GM19455 (cell line): ENCODE measurements at regions not wholly inside any gene's neighbourhood (a gene's known extent, or its start where the extent isn't known, plus 50 kb on each side); places are given as distances from the start of the nearest gene placed in this dataset.
"Not testable (repeated sequence)": the region's sequence is repeated elsewhere in the genome, so short reads cannot be mapped to it uniquely, and the experiment has no call there.

Source experiments
- ATAC-seq: cut with Tn5 transposase; IDR thresholded peaks from one replicate; pipeline ENCODE4 v1.9.1; 2021; ENCODE audit not compliant: unreplicated experiment

- no peak for ATAC-seq
These were observed 109.2 kb downstream of the BASP1 start for GRCh38 chr5:17326600-17327037.

- ATAC-seq: no peak
These were observed 109.7 kb downstream of the BASP1 start for GRCh38 chr5:17327048-17327625.

GRCh38 chr5:17329571-17329970 lies 112.1 kb downstream of the BASP1 start:
- ATAC-seq: no peak

GRCh38 chr5:17330386-17330785 lies 113.0 kb downstream of the BASP1 start:
- ATAC-seq: no peak

GRCh38 chr5:17331651-17332050 lies 114.2 kb downstream of the BASP1 start:
- ATAC-seq: no peak

- ATAC-seq: no peak
These were observed 116.3 kb downstream of the BASP1 start for GRCh38 chr5:17333755-17334154.

GRCh38 chr5:17336054-17336453 lies 118.6 kb downstream of the BASP1 start:
- ATAC-seq: no peak

GRCh38 chr5:17336723-17337122 lies 119.3 kb downstream of the BASP1 start:
- ATAC-seq: not testable (repeated sequence)

GRCh38 chr5:17339841-17340240 lies 122.4 kb downstream of the BASP1 start:
- no peak for ATAC-seq

GRCh38 chr5:17340379-17340778 lies 122.9 kb downstream of the BASP1 start:
- ATAC-seq: no peak

GRCh38 chr5:17340819-17341218 lies 123.4 kb downstream of the BASP1 start:
- ATAC-seq: no peak

GRCh38 chr5:17343675-17344074 lies 126.2 kb downstream of the BASP1 start:
- ATAC-seq: peak; percentile 78

GRCh38 chr5:17346811-17347210 lies 129.4 kb downstream of the BASP1 start:
- no peak for ATAC-seq

- ATAC-seq: no peak
These were observed 134.8 kb downstream of the BASP1 start for GRCh38 chr5:17352223-17352622.

- no peak for ATAC-seq
These were observed 136.8 kb downstream of the BASP1 start for GRCh38 chr5:17354265-17354664.

- ATAC-seq: no peak
These were observed 138.3 kb downstream of the BASP1 start for GRCh38 chr5:17355586-17356346.

- ATAC-seq: no peak
These were observed 139.1 kb downstream of the BASP1 start for GRCh38 chr5:17356551-17356950.

- no peak for ATAC-seq
These were observed 140.1 kb downstream of the BASP1 start for GRCh38 chr5:17357504-17357903.

- ATAC-seq: no peak
These were observed 140.0 kb upstream of the TAF11L2 start for GRCh38 chr5:17358031-17358430.

- no peak for ATAC-seq
These were observed 138.5 kb upstream of the TAF11L2 start for GRCh38 chr5:17359451-17360011.

GRCh38 chr5:17360879-17361278 lies 137.2 kb upstream of the TAF11L2 start:
- ATAC-seq: no peak

GRCh38 chr5:17361331-17361730 lies 136.7 kb upstream of the TAF11L2 start:
- ATAC-seq: no peak
